NCI-H2081 (cell line): ENCODE measurements at regions not wholly inside any gene's neighbourhood (a gene's known extent, or its start where the extent isn't known, plus 50 kb on each side); places are given as distances from the start of the nearest gene placed in this dataset.
A peak's percentile ranks its signal among the peaks of the same experiment; 100 is the strongest.

Experiments
- DNase-seq, 2 experiments: peaks; one replicate each; lab custom pipeline; 2025; lab: John Stamatoyannopoulos, UW

DNA sequence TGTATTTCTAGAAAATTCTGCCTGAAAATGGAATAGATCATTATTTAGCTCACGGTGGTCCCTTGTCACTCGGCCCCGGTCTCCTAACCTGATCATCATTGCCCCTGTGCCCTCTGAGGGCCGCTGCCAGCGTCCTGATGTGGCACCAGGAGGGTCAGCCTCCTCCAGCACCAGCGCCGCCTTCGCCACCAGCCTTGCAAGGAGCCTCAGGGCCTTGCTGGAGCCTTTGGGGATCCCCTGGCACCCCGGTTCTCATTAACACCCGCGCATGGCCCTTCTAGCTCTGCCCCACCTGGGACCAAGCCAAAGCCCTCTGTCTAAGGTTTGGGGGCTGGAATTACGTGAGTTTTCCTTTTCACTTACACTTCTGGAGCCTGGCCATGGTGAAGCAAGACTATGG lies 282.5 kb upstream of the ADARB2 start:
- DNase-seq = no peak

DNA sequence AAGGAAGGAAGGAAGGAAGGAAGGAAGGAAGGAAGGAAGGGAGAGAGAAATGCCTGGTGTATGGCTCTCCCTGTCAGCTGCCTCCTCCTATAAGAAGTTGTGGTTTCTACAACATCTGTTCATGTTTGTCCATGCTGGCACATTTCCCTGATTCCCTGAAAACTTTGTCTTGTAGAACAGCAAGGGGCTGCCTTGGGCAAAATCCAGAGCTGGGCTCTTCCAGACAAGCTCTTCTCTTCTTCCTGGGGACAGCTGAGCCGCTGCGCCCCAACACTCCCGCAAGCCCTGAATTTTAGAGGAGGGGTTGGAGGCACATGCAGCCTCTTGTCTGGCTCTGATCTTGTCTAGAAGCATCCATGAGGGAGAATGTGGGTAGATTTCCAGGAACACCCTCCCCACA lies 282.0 kb upstream of the ADARB2 start:
- no peak for DNase-seq

DNA sequence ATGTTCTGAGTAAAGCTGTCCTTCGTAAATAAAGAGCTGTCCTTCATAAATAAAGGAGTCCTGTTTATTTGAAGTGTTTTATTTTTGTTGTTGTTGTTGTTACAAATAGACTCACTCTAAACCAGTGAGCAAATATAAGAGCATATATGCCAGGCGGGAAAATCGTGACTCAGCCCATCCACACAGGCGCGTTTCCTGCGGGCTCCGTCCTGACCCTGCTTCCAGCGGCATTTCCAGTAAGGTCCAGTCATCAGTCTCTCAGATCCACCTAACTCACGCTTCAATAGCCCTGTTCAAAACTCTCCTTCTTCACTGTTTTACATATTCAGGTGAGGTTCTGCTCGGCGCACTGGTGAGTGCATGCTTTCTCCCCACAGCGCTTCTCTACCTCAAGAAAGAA lies 277.2 kb upstream of the ADARB2 start:
- DNase-seq = no peak

DNA sequence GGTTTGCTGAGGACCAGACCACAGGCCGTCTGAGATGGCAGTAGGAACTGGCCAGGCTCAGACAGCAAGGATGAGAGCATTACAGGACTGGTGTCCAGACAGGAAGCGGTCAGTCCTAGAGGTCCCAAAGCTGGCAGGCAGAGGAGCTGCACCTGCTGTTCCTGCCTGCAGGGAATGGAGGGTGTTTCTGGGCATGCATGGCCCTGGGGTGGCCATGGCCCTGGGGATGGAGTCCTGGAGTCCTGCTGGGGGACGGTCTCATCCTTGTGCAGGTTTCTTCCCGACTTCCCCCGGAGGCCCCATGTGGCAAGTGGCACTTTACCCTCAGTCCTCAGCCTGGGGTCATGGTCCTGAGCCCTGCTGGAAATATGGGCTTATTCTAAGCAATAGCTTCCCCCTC lies 274.9 kb upstream of the ADARB2 start:
- no peak for DNase-seq

DNA sequence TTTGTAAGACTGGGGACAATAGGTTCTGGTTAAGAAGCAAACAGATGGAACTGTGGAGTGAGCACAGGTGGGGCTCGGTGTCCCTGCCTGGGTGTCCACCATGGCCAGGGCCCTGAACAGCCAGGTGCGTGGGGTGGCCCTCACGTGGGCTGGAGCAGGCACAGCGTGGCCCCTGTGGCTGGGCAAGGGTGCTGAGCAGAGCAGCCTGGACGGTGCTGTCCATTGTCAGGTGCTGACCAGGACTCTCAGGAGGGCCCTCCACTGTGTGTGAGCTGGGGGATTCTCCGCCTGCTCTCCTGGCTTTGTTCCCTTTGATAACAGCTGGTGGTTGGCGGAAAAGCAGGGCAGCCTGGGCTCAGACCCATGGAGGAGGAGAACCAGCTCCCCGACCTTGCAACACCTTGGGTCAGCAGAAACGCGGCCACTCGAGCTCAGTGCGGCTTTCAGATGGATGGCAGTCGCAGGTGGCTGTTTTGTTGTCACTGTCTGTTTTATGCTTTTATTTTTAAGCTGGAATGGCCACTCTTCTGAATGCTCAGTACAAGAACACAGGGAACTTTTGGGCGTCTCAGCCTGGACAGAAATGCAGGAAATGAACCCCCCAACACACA lies 273.9 kb upstream of the ADARB2 start:
- DNase-seq = no peak

DNA sequence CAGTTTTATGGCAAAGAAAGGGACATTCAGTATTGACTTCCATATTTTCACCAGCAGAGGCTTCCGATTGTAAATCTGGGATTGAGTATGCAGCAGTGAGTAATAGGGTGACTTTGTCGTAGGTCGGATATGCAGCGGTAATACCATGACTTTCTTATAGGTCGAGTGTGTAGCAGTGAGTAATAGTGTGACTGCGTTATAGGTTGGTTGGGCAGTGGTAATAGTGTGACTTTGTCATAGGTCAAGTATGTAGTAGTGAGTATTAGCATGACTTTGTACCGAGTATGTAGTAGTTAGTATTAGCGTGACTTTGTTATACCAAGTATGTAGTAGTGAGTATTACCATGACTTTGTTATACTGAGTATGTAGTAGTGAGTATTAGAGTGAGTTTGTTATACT lies 268.2 kb upstream of the ADARB2 start:
- DNase-seq = no peak

DNA sequence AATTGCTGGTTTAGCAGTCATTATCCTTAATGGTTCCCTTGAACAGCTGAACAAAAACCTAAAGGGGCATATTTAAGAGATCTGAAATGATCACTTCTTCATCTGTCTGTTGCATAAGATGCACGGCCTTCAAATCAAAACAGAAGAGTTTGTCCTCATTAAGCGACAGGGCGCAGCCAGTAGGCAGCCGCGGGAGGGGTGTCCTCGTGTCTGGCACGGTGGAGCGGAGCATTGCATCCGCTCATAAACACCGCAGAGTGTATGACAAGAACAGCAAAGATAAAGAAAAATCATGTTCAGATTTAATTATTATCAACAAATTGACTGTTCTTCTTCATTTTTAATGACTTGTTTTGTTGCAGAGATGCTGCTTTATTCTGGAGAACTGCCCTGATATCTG lies 255.6 kb upstream of the ADARB2 start:
- DNase-seq = no peak

DNA sequence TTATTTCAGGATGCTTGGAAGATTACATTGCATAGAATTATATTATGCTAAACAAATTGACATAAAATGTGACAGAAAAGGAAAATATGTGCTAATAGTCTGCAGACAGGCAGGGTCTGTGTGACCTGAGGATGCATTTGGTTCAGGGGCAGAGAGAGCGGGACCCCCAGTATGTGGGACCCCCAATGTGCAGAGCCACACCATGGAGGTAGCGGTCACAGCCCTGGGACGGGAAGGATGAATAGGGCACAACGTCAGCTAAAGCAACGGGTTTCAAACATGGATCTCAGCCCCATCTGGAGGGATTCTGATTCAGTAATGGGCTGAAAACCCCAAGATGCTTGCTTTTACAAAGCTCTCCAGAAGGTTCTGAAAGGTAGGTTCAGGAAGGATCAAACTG lies 251.8 kb upstream of the ADARB2 start:
- DNase-seq = no peak

DNA sequence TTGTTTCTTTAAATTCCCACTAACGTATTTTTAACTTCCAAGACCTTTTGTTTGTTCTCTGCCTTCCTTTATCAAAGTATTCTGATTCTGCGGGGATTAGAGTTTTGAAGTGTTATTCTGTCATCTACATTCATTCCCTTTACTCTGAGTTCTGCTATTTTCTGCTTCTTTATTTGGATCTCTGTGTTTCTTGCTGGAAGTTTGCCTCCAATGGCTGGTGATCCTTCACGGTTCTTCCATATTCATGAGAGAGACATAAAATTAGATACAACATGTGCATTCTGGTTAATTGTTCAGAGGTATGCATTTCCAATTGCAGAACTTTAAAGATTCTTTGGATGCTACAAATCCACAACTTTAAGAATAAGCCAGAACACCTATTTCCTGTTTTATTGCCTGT lies 244.7 kb upstream of the ADARB2 start:
- no peak for DNase-seq

DNA sequence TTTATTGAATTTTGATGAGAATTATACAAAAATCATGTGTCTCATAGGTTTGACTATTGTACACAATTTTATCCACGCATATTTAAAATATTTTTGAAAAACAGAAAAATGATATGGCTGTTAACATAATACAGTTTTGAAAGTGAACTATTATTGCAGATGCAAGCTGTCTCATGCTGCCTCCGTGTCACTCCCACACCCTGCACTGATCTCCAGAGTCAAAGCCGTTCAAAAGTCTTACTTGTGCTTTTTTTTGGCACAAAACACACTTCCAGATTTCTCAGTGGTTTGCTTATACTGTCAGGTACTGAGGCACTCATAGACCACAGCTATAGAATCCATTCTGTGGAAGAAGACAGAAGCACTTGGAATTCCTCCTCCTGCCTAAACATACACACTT lies 243.1 kb upstream of the ADARB2 start:
- DNase-seq = no peak

DNA sequence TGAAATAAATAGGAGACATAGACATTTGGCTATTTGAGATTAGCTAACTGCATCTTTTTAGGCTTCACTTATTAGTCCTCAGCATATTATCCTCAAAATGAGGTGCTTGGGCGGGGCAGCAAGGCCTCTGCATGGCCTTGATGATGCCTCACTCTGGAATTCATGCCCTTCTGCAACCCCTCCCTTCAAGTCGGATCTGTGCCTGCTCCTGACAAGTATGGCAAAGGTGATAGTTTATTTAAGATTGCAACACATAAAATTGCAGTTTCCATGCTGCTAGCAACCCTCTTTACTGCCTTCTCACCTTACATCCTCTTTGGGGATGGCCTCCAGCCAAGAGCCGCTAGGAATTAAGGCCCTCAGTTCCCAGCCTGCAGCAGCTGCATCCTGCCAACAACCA lies 241.3 kb upstream of the ADARB2 start:
- peak in 1 of 2 experiments; percentile 1 for DNase-seq

DNA sequence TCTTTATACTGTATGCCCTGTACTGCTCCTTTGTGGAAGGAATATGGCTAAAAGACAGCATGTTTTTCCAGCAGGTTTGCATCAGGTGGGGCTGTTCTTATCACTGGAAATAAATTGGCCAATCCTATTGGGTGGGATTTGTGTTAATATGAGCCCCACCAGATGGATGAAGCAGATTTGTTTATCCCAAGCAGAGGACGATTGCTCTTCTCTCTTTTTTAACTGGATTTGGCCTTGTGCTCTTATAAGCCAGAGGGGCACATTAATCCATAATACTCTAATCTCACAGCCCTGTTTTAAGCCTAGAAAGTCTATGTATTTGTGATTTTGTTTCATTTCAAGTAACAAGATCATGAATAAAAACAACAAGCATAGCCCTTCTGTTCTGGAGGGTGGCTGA lies 240.1 kb upstream of the ADARB2 start:
- no peak for DNase-seq

DNA sequence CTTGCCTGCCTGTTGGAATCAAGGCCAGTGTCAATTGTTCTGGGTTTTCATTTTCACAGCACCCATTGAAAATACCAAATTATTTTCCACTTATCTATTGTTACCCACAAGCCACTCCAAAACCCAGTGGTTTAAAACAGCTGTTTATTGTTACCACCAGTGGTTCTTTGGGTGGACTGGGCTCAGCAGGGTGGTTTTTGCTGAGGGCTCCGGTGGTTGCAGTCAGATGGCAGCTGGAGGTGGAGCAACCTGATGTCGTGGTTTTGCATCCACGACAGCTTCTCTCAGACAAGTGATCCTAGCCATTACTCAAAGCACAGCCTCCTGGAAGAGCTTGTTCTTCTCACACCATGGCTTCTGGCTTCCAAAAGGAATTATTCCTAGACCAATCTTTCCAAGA lies 235.1 kb upstream of the ADARB2 start:
- DNase-seq = no peak

DNA sequence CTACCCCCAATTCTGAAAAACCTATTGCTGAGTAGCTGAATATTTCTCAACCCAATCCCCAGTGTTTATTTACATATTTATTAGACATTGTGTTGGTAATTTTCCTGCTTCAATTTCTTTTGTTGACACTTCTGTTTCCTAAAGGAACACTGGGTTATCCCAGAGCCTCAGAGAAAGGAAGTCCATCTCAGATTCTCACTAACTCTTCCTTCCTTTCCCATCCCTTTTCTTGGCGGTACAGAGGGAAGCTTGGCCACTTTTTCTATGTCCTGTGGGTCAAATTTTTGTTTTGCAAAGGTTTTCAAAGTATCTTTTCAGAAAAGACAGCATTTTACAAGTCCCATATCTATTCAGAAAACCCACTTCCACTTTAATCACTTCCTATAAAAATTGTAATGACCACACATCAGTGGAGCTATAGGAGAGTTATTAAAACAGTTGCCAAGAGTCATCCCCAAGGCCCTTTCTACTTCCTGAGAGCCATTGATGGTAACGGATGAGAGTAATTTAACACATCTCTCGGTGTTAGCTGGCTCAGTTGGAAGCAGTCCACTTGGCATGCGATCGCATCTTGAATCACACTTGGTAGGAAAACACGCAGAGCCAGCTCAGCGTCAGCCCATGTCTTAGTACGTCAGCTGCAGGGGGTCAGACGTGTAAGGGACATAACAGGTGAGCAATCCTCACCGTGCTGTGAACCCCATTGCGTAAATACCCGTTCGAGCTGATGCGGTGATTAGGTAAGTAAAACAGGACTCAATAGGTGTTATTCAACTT lies 231.1 kb upstream of the ADARB2 start:
- DNase-seq = no peak

DNA sequence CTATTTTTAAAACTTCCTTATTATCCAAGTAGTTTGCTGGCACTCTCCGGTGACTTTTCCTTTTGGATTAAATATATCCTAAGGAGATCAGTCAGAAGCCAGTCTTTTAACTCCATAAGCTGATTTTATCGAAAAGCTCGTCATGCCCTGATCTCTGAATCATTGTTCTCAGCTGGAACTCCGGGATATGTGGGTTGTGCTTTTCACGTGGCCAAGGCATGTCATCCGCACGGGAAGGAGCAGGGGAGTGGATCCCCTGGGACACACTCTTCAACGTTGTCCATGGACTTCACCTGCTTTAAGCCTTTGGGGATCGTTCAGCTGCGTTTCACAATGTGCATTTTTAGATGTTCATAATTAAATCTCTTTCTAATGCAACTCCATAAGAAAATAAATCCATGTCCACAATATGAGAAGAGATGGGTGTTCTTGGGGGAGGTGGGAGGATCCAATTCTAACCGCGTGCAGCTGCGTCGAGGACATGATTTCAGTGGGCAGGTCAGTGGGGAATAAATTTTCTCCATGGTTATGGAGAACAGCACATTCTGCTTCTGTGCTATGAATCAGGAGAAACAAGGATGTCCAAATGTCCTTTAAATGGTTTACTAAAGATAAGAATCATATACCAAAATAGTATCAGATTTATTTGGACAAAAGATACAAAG lies 229.5 kb upstream of the ADARB2 start:
- no peak for DNase-seq

DNA sequence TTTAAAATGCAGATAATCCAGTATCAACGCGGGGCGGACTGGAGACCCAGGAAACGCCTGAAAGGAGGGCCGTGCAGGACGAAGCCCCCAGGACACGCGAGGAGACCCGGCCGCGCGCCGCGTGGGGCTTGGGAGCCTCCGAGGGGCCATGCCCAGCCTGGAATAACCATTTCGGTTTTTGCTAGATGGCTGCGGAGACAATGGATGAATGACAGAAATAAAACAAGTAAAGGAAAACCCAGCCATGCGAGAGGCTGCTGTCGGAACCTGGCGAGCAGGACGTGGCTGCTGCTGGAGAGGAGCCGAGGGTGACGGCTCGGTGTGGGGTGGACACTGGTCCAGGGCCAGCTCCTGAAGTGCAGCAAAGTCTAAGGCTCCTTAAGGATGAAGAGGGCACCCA lies 227.2 kb upstream of the ADARB2 start:
- DNase-seq = no peak

DNA sequence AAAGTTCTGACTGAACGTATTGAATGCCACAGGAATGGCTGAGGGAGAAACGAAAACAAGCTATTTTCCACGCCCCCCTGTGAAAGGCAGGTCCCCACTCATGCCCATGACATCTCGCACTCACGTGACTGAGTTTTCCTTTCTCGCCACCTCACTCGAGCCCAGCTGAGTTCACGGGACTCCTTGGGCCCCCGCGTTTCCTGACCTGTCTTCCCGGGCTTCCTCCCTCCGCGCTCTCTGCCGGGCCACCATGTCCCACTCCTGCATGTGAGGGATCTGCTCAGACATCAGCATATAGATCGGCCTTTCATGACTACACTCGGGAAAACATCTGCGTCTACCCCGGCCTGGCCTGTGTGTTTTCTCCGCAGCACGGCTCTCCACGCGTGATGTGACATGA lies 226.0 kb upstream of the ADARB2 start:
- no peak for DNase-seq

DNA sequence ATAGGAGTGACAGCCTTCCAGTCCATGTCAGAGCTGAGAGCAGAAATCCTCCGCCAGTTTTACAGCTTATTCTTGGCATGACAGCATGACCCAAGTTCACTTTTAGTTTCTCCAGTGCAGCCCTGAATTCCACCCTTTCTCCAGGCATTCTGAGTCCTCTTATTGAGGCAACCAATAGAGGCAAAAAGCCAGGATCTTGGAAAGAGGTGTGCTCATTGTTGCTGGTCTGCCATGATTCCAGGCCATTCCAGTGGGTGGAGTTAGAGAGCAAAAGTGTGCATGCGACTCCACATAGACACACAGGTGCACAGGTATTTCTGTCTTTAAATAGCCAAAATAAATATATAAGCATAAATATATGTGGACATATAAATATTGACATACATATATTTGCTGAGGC lies 224.7 kb upstream of the ADARB2 start:
- no peak for DNase-seq

DNA sequence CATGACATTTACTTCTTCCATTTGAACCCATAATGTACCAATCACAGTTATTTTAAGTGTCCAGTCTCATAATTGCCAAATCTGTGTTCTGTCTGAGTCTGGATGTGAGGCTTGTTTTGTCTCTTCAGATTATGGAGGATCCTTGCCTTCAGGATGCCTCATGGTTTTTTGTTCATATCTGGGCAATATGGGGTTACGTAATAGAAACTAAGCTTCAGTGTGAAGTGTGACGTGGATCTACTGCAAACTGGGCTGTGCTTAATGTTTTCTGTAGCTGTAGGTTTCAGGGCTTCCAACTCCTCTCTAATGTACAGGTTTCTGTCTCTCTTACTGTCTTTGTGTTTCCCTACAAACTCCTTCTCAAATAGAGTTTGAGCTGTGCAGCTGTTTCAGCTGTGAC lies 223.7 kb upstream of the ADARB2 start:
- DNase-seq = no peak

DNA sequence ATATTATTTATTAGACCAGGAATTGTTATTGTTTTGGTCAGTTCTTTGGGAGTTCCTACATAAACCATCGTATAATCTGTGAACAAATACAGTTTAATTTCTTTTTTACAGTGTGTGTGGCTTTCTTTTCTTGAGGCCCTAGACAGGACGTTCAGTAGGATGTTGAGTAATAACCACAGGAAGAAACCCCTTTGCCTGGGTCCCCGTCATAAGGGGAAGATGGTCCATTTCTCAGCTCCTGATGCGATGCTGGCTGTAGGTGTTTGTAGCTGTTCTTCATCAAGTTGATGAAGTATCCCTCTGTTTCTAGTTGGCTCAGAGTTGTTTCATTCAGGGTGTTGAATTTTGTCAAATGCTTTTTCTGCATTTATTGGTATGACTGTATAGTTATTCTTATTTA lies 219.7 kb upstream of the ADARB2 start:
- no peak for DNase-seq

DNA sequence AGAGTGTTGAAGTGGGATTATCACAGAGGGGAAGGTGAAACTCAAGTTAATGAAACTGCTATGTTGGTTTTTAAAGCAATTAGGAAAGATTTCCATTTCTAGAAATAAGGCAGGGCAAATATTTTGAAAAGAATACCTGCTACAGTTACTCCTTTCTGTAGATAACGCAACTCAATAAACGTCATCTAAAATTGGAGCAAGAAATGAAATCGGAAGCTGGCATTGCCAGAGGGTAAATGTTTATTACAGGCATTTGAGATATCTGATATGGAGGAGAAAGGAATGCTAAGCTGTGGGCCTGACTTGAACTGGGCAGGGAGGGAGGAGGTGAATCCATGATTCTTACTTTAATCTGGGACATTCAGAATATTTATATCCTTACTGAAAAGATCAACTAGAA lies 217.0 kb upstream of the ADARB2 start:
- no peak for DNase-seq

DNA sequence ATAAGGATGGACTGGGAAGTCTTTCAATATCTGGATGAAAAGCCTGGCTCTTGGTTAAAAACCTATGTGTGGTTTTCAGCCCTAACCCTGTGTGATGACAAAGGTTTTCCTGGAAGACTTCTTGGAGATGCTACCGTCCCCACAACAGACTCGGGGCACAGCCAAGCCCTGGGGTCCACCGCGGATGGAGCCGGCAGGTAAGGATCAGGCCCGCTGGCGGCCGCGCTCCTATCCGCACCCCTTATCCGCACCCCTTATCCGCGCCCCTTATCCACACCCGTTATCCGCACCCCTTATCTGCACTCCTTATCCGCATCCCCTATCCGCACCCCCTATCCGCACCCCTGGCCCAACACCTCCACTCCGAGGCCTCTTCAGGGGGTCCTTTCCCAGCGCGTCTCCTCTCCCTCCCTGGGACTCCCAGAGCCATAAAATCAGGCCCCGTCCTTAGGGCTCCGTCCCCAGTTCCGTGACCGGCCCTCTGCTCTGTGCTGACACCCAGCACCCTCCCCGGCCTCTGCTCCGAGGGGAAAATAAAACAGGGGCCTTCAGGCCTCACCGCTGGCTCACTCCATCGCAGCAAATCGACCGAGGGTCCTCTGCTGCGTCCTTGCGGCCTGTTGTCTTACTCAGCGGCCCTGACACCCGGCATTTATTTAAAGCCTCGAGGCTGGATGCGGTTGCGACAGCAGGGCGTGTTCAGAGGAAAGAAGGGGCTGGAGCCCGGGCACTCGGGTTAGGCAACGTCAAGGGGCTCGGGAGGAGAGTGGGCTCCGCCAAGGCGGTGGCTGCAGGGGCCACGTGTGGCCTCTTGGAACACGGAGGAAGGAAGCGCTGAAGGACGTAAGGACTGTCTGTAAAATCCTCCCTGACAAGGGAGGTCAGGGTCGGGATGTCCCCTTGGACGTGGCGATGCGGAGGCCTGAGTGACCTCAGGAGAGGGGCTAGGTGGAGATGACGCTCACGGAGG lies 215.1 kb upstream of the ADARB2 start:
- DNase-seq = no peak
